ENCODE measurements at regions not wholly inside any gene's neighbourhood (a gene's known extent, or its start where the extent isn't known, plus 50 kb on each side); places are given as distances from the start of the nearest gene placed in this dataset.

- Histone ChIP-seq H3K36me3 (ENCODE audit: control insufficient read depth, insufficient read depth, low read length) (no peaks in the 10 kb centered on the region), H3K4me3 (ENCODE audit: low read depth, low read length) (no peak overlapping the region), H3K27me3 (ENCODE audit: control insufficient read depth, insufficient read depth, low read length) (no peaks in the 10 kb centered on the region)
- POLR2A ChIA-PET, result no interaction called here
- no peak for DNase-seq (ENCODE audit: low read depth)
- no peak for TF ChIP-seq CTCF (IDR thresholded peaks at IDR 0.05; ENCODE audit: insufficient read depth, low read depth, low read length)
- CTCF ChIA-PET, result no interaction called here
These were observed 773.0 kb upstream of the LUZP2 start for GRCh38 chr11:23723861-23724260.

- no peak for DNase-seq (ENCODE audit: low read depth)
- CTCF ChIA-PET, result interaction anchor here (1.4 kb wide), 1 partner anchor 11 kb away, joined by 4 read pairs; no protein-coding TSS in a partner anchor
- no peak for TF ChIP-seq CTCF (IDR thresholded peaks at IDR 0.05; ENCODE audit: insufficient read depth, low read depth, low read length)
These were observed 771.1 kb upstream of the LUZP2 start for GRCh38 chr11:23725752-23726151.

GRCh38 chr11:23727387-23727786, 769.5 kb upstream of the LUZP2 start:
- CTCF ChIA-PET, result no interaction called here
- DNase-seq (ENCODE audit: low read depth), result no peak

More at GRCh38 chr11:23725752-23726151, 771.1 kb upstream of the LUZP2 start:
- no peaks in the 10 kb centered on the region for H3K27me3 ChIP-seq (ENCODE audit: control insufficient read depth, insufficient read depth, low read length)
- POLR2A ChIA-PET, result no interaction called here
- H3K4me3 ChIP-seq (ENCODE audit: low read depth, low read length), result no peak overlapping the region
- H3K36me3 ChIP-seq (ENCODE audit: control insufficient read depth, insufficient read depth, low read length), result no peaks in the 10 kb centered on the region

GRCh38 chr11:23727794-23728193, 769.1 kb upstream of the LUZP2 start:
- TF ChIP-seq CTCF (IDR thresholded peaks at IDR 0.05; ENCODE audit: insufficient read depth, low read depth, low read length), result no peak
- no peak overlapping the region for H3K4me3 ChIP-seq (ENCODE audit: low read depth, low read length)
- H3K36me3 ChIP-seq (ENCODE audit: control insufficient read depth, insufficient read depth, low read length), result no peaks in the 10 kb centered on the region
- CTCF ChIA-PET, result no interaction called here
- H3K27me3 ChIP-seq (ENCODE audit: control insufficient read depth, insufficient read depth, low read length), result no peaks in the 10 kb centered on the region
- no peak for DNase-seq (ENCODE audit: low read depth)
- POLR2A ChIA-PET, result no interaction called here

More at GRCh38 chr11:23727387-23727786, 769.5 kb upstream of the LUZP2 start:
- H3K27me3 ChIP-seq (ENCODE audit: control insufficient read depth, insufficient read depth, low read length), result no peaks in the 10 kb centered on the region
- no peak overlapping the region for H3K4me3 ChIP-seq (ENCODE audit: low read depth, low read length)
- POLR2A ChIA-PET, result no interaction called here
- no peaks in the 10 kb centered on the region for H3K36me3 ChIP-seq (ENCODE audit: control insufficient read depth, insufficient read depth, low read length)
- no peak for TF ChIP-seq CTCF (IDR thresholded peaks at IDR 0.05; ENCODE audit: insufficient read depth, low read depth, low read length)

- DNase-seq (ENCODE audit: low read depth), result no peak
- no peak overlapping the region for H3K4me3 ChIP-seq (ENCODE audit: low read depth, low read length)
- POLR2A ChIA-PET, result interaction anchor here (0.6 kb wide), 1 partner anchor 16 kb away, joined by 17 read pairs; no protein-coding TSS in a partner anchor
- CTCF ChIA-PET, result no interaction called here
- TF ChIP-seq CTCF (IDR thresholded peaks at IDR 0.05; ENCODE audit: insufficient read depth, low read depth, low read length), result no peak
- no peaks in the 10 kb centered on the region for H3K27me3 ChIP-seq (ENCODE audit: control insufficient read depth, insufficient read depth, low read length)
- H3K36me3 ChIP-seq (ENCODE audit: control insufficient read depth, insufficient read depth, low read length), result no peaks in the 10 kb centered on the region
These were observed 767.8 kb upstream of the LUZP2 start for GRCh38 chr11:23729088-23729487.
